GM12873 (cell line): ENCODE measurements at regions not wholly inside any gene's neighbourhood (a gene's known extent, or its start where the extent isn't known, plus 50 kb on each side); places are given as distances from the start of the nearest gene placed in this dataset.

ENCODE experiments used
- TF ChIP-seq, protein P1 (sequence below): IDR thresholded peaks from 2 replicates; pipeline ENCODE4 v1.5.1; 2012; ENCODE audit warnings: low read depth, mild to moderate bottlenecking, moderate library complexity, low read length, control low read depth; ENCODE audit not compliant: insufficient read depth; ENCODE audit errors: missing control alignments

DNA sequence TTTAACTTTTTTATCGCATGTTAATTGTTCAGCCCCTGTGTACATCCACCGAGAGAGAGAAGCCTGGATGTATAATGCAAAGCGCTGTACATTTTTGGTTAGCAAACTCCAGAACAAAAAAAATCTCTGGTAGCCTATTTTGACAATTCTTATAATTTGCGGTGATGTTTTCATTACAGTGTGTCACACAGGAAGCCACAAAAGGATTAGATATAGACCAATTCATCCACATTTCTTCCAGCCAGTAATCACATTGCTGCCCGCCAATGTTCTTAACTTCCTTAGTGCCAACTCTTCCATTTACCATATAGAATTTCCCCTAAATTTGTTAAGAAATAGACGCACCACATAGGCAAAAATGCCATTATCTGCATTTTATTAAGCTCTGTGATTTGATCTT is 435.6 kb downstream of the EFNA5 start:
- TF ChIP-seq, protein P1, sequence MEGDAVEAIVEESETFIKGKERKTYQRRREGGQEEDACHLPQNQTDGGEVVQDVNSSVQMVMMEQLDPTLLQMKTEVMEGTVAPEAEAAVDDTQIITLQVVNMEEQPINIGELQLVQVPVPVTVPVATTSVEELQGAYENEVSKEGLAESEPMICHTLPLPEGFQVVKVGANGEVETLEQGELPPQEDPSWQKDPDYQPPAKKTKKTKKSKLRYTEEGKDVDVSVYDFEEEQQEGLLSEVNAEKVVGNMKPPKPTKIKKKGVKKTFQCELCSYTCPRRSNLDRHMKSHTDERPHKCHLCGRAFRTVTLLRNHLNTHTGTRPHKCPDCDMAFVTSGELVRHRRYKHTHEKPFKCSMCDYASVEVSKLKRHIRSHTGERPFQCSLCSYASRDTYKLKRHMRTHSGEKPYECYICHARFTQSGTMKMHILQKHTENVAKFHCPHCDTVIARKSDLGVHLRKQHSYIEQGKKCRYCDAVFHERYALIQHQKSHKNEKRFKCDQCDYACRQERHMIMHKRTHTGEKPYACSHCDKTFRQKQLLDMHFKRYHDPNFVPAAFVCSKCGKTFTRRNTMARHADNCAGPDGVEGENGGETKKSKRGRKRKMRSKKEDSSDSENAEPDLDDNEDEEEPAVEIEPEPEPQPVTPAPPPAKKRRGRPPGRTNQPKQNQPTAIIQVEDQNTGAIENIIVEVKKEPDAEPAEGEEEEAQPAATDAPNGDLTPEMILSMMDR = no peak

GRCh38 chr5:107232788-107233187 is 437.9 kb downstream of the EFNA5 start:
- TF ChIP-seq, protein P1 = no peak

GRCh38 chr5:107232293-107232692 is 438.4 kb downstream of the EFNA5 start:
- TF ChIP-seq, protein P1 = no peak

DNA sequence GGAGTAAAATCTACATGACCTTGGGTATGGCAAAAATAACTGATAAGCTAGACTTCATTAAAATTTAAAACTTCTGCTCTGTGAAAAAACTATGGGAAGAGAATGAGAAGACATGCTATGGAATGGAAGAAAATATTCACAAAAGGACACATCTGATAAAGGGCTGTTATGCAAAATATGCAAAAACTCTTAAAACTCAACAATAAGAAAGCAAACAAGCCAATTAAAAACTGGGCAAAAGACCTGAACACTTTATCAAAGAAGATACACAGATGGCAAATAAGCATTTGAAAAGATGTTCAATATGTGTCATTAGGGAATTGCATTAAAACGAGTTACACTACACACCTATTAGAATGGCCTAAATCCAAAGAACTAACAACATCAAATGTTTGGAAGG is 439.5 kb downstream of the EFNA5 start:
- TF ChIP-seq, protein P1 = no peak

DNA sequence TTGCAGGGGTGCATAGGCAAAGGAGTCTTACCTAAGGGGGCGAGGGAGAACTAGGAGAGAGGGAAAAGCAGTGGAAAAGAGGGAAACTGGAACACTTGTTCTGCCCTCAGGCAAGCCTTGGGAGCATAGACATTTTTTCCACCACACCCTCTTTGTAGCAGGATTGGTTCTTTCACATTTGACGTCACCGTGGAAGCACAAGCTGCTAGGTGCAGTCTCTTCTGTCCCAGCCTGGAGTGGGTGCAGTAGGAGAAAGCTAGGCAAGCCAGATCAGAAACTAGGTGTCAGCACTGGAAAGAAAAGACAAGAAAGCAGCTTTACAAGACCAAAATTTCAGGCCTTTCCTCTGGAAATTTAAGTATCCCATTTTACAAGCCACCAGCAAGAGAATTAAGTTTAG is 440.4 kb downstream of the EFNA5 start:
- TF ChIP-seq, protein P1 = no peak

DNA sequence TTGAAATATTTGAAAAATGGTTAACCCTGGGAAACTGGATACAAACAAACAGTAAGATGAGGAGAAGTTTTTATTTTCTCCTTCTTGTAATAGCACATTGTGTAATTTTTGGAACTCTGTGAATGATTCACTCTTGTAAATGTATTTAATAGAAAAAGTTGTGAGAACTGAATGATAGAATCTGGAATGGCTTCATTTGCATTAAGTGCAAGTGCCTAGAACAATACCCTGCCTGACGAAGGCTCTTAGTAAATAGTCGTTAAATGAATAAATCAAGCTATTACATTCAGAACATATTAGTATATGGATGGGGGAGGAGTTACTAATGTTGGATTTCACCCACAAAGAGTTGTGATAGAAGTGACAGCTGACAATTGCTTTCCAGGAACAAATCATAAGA is 442.5 kb downstream of the EFNA5 start:
- TF ChIP-seq, protein P1 = no peak

- TF ChIP-seq, protein P1 = no peak
These were observed 446.5 kb downstream of the EFNA5 start for GRCh38 chr5:107224272-107224671.
